Kidney (tissue), 13 donors: ENCODE measurements at regions not wholly inside any gene's neighbourhood (a gene's known extent, or its start where the extent isn't known, plus 50 kb on each side); places are given as distances from the start of the nearest gene placed in this dataset.

Experiments
- DNase-seq, 5 donors: peaks; one replicate each; pipeline ENCODE4 v3.0.0-alpha.2; 2013 to 2020
- FAIRE-seq: peaks from 2 replicates; lab custom pipeline; 2012; peaks lifted over from hg19 to GRCh38; lab: Jason Lieb, UNC
- H3K27ac ChIP-seq, 2 donors: one replicate each; pipeline ENCODE4 v1.7.0; 2013; ENCODE audit warnings: low read depth in 2 of 2, low read length in 2 of 2, inconsistent platforms in 1 of 2
- H3K27me3 ChIP-seq: one replicate; pipeline ENCODE4 v1.7.1; 2013; ENCODE audit warnings: low read length, inconsistent platforms; ENCODE audit not compliant: control insufficient read depth, insufficient read depth
- H3K36me3 ChIP-seq, 3 donors: one replicate each; pipeline versions ENCODE4 v1.7.0 to v1.7.1; 2013; ENCODE audit warnings: low read length in 3 of 3, control low read depth in 1 of 3, inconsistent platforms in 1 of 3; ENCODE audit not compliant: insufficient read depth in 3 of 3, control insufficient read depth in 2 of 3
- H3K4me1 ChIP-seq, 3 donors: one replicate each; pipeline versions ENCODE4 v1.7.0 to v1.7.1; 2013; ENCODE audit warnings: low read length in 3 of 3, inconsistent platforms in 1 of 3, low read depth in 1 of 3; ENCODE audit not compliant: control insufficient read depth in 2 of 3, insufficient read depth in 2 of 3
- H3K4me3 ChIP-seq, 3 donors: one replicate each; pipeline versions ENCODE4 v1.7.0 to v1.8.1; 2013; ENCODE audit warnings: low read length in 3 of 3, control low read depth in 1 of 3, inconsistent platforms in 1 of 3
- H3K9ac ChIP-seq, 3 donors: one replicate each; pipeline versions ENCODE4 v1.7.0 to v1.7.1; 2013; ENCODE audit warnings: low read length in 3 of 3, control low read depth in 1 of 3, inconsistent platforms in 1 of 3
- H3K9me3 ChIP-seq, 3 donors: one replicate each; pipeline versions ENCODE4 v1.7.0 to v1.7.1; 2013; ENCODE audit warnings: low read length in 3 of 3, control low read depth in 1 of 3, inconsistent platforms in 1 of 3; ENCODE audit not compliant: control insufficient read depth in 2 of 3, insufficient read depth in 1 of 3
- CTCF ChIP-seq: IDR thresholded peaks from 3 replicates; pipeline ENCODE4 v1.5.1; 2012; ENCODE audit warnings: mild to moderate bottlenecking, moderate library complexity, borderline replicate concordance; ENCODE audit not compliant: insufficient read depth; ENCODE audit errors: extremely low read depth
- intact Hi-C: fragments of 100-400 bp; cut with DNase I; formaldehyde crosslinking; loops from one replicate; pipeline ENCODE4 v1.11.1; 2022
- donor health status: control.
- donor health status: control.
- donor health status: control.
- donor health status: control.
- donor health status: control.
- donor health status: DM: yes; HTN: yes; CAD: no.
- donor health status: Normal renal cell carcinoma (clear cell type).

- intact Hi-C loops, result no loop called here
- H3K9me3 ChIP-seq, result peaks cover 0 to 3% (median 0%) of the 10 kb centered on the region in 3 donors
- no peak overlapping the region for H3K27ac ChIP-seq
- H3K9ac ChIP-seq, result no peak overlapping the region
- H3K4me3 ChIP-seq, result no peak overlapping the region
- TF ChIP-seq CTCF, result no peak
- no peaks in the 10 kb centered on the region for H3K4me1 ChIP-seq
- DNase-seq (no peak), FAIRE-seq (no peak)
- no peaks in the 10 kb centered on the region for H3K27me3 ChIP-seq
- no peaks in the 10 kb centered on the region for H3K36me3 ChIP-seq
These were observed 51.7 kb upstream of the VPS13A start for GRCh38 chr9:77125665-77126064.

- H3K9ac ChIP-seq, result no peak overlapping the region
- FAIRE-seq (no peak), DNase-seq (no peak)
- H3K36me3 ChIP-seq, result no peaks in the 10 kb centered on the region
- intact Hi-C loops, result no loop called here
- H3K4me1 ChIP-seq, result no peaks in the 10 kb centered on the region
- no peaks in the 10 kb centered on the region for H3K27me3 ChIP-seq
- peaks cover 0 to 3% (median 0%) of the 10 kb centered on the region in 3 donors for H3K9me3 ChIP-seq
- no peak overlapping the region for H3K27ac ChIP-seq
- no peak overlapping the region for H3K4me3 ChIP-seq
- TF ChIP-seq CTCF, result no peak
These were observed 50.3 kb upstream of the VPS13A start for GRCh38 chr9:77127071-77127470.
